Activated CD4-positive, alpha-beta T cell treated with anti-CD3 and anti-CD28 coated beads, Interleukin-2, amount 10 ng/mL, durations not matched to agents 7 days and 5 days (primary cell): ENCODE measurements at regions not wholly inside any gene's neighbourhood (a gene's known extent, or its start where the extent isn't known, plus 50 kb on each side); places are given as distances from the start of the nearest gene placed in this dataset.

ENCODE experiments used
- CTCF ChIA-PET: fragments of 350-600 bp; sonication (Branson Sonifier 250); formaldehyde crosslinking; loops from one replicate; lab custom pipeline; 2021; ENCODE audit warnings: antibody characterized with exemption; lab: Charles Lee
- POLR2A ChIA-PET: fragments of 350-600 bp; sonication (Branson Sonifier 250); formaldehyde crosslinking; loops from one replicate; lab custom pipeline; 2021; ENCODE audit warnings: antibody characterized with exemption; lab: Charles Lee
- DNase-seq: peaks from one replicate; pipeline ENCODE4 v3.0.0-alpha.2; 2020
- H3K27ac Mint-ChIP-seq: one replicate; pipeline ENCODE4 v1.8.0; 2021; ENCODE audit warnings: mild to moderate bottlenecking, moderate library complexity, mixed read lengths
- H3K27me3 Mint-ChIP-seq: one replicate; pipeline ENCODE4 v1.8.0; 2021; ENCODE audit warnings: mixed read lengths
- H3K36me3 Mint-ChIP-seq: one replicate; pipeline ENCODE4 v1.8.0; 2021; ENCODE audit warnings: low read depth, mixed read lengths
- H3K4me1 Mint-ChIP-seq: one replicate; pipeline ENCODE4 v1.8.0; 2021; ENCODE audit warnings: mixed read lengths
- H3K4me3 Mint-ChIP-seq: one replicate; pipeline ENCODE4 v1.8.0; 2021; ENCODE audit warnings: mild to moderate bottlenecking, moderate library complexity, mixed read lengths
- H3K9me3 Mint-ChIP-seq: one replicate; pipeline ENCODE4 v1.8.0; 2021; ENCODE audit warnings: mixed read lengths

- no peaks in the 10 kb centered on the region for H3K9me3 Mint-ChIP-seq
- no peak for DNase-seq
- ChIA-PET CTCF (no interaction called here), POLR2A (no interaction called here)
- H3K36me3 Mint-ChIP-seq, result no peaks in the 10 kb centered on the region
- no peak overlapping the region for H3K4me3 Mint-ChIP-seq
- H3K27me3 Mint-ChIP-seq, result peaks cover 14% of the 10 kb centered on the region
- H3K4me1 Mint-ChIP-seq, result no peaks in the 10 kb centered on the region
- H3K27ac Mint-ChIP-seq, result no peak overlapping the region
Measured at GRCh38 chr10:117905404-117905803, 141.3 kb downstream of the RAB11FIP2 start.

DNA sequence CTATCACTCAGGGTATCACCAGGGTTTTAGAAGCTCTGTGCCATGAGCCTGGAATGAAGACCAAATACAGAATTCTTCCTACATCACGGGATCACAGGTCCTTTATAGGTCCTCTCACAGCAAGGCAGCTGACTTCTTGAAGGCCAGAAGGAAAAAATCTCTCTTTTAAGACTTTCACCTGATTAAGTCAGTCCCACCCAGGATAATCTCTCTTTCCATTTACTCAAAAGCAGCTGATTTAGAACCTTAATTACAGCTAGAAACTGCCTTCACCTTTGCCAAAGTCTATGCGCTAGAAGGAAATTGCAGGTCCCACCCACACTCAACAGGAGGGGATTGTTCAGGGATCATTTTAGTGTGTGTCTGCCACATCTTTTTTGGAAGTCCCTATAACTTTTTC, 135.1 kb downstream of the RAB11FIP2 start:
- ChIA-PET POLR2A (no interaction called here), CTCF (no interaction called here)
- Mint-ChIP-seq H3K4me1 (no peaks in the 10 kb centered on the region), H3K36me3 (no peaks in the 10 kb centered on the region), H3K27ac (no peak overlapping the region), H3K9me3 (no peaks in the 10 kb centered on the region), H3K27me3 (peaks cover 24% of the 10 kb centered on the region), H3K4me3 (no peak overlapping the region)
- DNase-seq, result no peak

DNA sequence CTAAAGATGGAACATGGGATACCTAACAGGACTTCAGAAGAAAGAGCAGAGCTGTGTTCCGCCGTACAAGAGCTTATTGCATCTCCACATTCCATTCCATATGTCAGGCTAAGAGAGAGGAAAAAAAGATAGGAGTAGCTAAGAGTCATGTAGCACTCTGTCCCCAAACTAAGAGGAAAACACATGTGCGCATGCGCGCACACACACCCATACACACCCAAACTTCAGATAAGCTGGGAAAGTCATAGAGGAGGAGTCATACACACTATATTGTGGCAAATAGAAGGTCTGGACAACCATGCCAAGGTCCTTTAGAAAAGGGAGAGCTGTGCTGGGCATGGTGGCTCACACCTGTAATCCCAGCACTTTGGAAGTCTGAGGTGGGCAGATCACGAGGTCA, 132.4 kb downstream of the RAB11FIP2 start:
- no peaks in the 10 kb centered on the region for H3K36me3 Mint-ChIP-seq
- ChIA-PET CTCF (no interaction called here), POLR2A (no interaction called here)
- H3K27me3 Mint-ChIP-seq, result peaks cover 19% of the 10 kb centered on the region
- H3K9me3 Mint-ChIP-seq, result no peaks in the 10 kb centered on the region
- H3K27ac Mint-ChIP-seq, result no peak overlapping the region
- no peak for DNase-seq
- H3K4me3 Mint-ChIP-seq, result no peak overlapping the region
- no peaks in the 10 kb centered on the region for H3K4me1 Mint-ChIP-seq

DNA sequence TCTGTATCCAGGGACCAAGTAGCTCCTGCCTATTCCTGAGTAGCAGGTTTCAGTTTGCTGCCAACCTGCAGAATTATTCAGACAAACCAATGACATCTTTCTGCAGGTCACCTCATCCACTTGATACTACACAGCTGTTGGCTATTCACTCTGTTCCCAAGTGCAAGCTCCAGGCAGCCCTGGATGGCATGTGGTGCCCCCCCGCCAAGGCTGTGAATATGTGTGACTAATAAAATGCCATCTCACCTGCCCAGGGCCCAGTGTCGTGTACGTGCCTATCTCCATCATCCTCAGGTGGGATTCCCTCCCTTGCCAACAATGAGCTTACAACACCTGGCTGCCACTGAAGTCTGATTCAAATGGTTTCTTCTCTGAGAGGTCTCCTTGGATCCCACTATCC, 125.8 kb downstream of the RAB11FIP2 start:
- Mint-ChIP-seq H3K4me1 (no peaks in the 10 kb centered on the region), H3K27me3 (peaks cover 4% of the 10 kb centered on the region), H3K9me3 (no peaks in the 10 kb centered on the region), H3K36me3 (no peaks in the 10 kb centered on the region), H3K27ac (no peak overlapping the region), H3K4me3 (no peak overlapping the region)
- no peak for DNase-seq
- CTCF ChIA-PET, result no interaction called here
- POLR2A ChIA-PET, result no interaction called here

DNA sequence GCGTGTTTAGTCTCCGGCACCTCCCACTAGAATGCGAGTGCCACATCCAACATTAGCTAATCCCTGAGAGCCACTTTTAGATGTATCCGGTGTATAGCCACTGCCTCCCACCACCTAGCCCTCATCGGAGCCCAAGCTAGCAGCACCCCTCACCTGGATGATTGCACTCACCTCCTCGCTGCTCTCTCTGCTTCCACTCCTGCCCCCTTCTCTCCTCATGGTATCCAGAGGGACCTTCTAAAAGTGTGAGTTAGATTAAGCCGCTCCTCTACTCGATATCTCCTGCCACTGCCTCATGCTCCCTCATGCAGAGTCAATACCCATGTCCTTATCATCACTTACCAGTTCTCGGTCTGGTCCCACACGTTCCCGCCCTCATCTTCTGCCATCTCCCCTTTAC, 125.3 kb downstream of the RAB11FIP2 start:
- Mint-ChIP-seq H3K4me3 (no peak overlapping the region), H3K4me1 (no peaks in the 10 kb centered on the region), H3K27ac (no peak overlapping the region), H3K27me3 (peaks cover 1% of the 10 kb centered on the region), H3K9me3 (no peaks in the 10 kb centered on the region), H3K36me3 (no peaks in the 10 kb centered on the region)
- DNase-seq, result no peak
- ChIA-PET POLR2A (no interaction called here), CTCF (no interaction called here)

DNA sequence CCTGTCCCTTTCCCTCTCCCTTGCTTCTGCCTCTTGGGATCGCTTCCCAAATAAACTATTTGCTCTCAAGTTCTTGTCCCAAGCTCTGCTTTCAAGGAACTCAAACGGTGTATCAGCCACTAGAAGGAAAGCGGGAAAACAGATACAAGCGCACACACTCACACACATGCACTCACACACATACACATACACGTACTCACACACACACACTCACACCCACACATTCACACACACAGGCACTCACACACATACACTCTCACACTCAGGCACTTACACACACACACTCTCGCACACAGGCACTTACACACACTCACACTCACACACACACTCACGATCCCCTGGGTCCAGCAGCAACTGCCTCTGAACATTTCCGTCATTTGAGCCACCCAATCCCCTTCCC, 121.9 kb downstream of the RAB11FIP2 start:
- Mint-ChIP-seq H3K4me1 (no peaks in the 10 kb centered on the region), H3K4me3 (no peak overlapping the region), H3K27ac (no peak overlapping the region), H3K36me3 (no peaks in the 10 kb centered on the region), H3K27me3 (no peaks in the 10 kb centered on the region), H3K9me3 (no peaks in the 10 kb centered on the region)
- POLR2A ChIA-PET, result no interaction called here
- CTCF ChIA-PET, result interaction anchor here (0.6 kb wide), 1 partner anchor 37 kb away, joined by 3 read pairs; no protein-coding TSS in a partner anchor
- DNase-seq, result no peak

DNA sequence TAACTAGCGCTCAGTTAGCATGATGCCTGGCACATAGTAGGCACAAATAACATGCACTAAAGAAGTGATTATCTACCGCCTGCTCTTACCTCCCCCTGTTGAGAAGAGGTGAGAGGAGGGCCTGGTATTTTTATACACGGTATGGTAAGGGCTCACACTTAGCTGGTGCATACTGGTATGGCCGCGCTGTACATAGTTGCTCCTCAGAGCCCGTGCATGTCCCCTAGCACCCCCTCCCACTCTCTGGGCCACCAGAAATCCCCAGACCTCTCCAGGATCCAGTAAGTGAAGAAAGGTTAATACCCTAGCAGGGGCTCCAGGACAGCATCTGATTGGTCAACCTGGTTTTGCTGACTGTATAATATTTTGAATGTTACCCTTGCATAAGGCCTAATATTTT, 121.4 kb downstream of the RAB11FIP2 start:
- no peaks in the 10 kb centered on the region for H3K36me3 Mint-ChIP-seq
- H3K4me1 Mint-ChIP-seq, result no peaks in the 10 kb centered on the region
- H3K4me3 Mint-ChIP-seq, result no peak overlapping the region
- ChIA-PET POLR2A (no interaction called here), CTCF (no interaction called here)
- no peaks in the 10 kb centered on the region for H3K27me3 Mint-ChIP-seq
- H3K27ac Mint-ChIP-seq, result no peak overlapping the region
- DNase-seq, result no peak
- no peaks in the 10 kb centered on the region for H3K9me3 Mint-ChIP-seq

GRCh38 chr10:117926491-117926890, 120.2 kb downstream of the RAB11FIP2 start:
- no peaks in the 10 kb centered on the region for H3K9me3 Mint-ChIP-seq
- H3K4me1 Mint-ChIP-seq, result no peaks in the 10 kb centered on the region
- H3K36me3 Mint-ChIP-seq, result no peaks in the 10 kb centered on the region
- no peaks in the 10 kb centered on the region for H3K27me3 Mint-ChIP-seq
- ChIA-PET POLR2A (no interaction called here), CTCF (no interaction called here)
- no peak for DNase-seq
- no peak overlapping the region for H3K4me3 Mint-ChIP-seq
- H3K27ac Mint-ChIP-seq, result no peak overlapping the region

GRCh38 chr10:117927332-117927731, 119.4 kb downstream of the RAB11FIP2 start:
- DNase-seq, result no peak
- Mint-ChIP-seq H3K9me3 (no peaks in the 10 kb centered on the region), H3K27me3 (no peaks in the 10 kb centered on the region), H3K27ac (no peak overlapping the region), H3K36me3 (no peaks in the 10 kb centered on the region), H3K4me1 (no peaks in the 10 kb centered on the region), H3K4me3 (no peak overlapping the region)
- ChIA-PET POLR2A (no interaction called here), CTCF (no interaction called here)

DNA sequence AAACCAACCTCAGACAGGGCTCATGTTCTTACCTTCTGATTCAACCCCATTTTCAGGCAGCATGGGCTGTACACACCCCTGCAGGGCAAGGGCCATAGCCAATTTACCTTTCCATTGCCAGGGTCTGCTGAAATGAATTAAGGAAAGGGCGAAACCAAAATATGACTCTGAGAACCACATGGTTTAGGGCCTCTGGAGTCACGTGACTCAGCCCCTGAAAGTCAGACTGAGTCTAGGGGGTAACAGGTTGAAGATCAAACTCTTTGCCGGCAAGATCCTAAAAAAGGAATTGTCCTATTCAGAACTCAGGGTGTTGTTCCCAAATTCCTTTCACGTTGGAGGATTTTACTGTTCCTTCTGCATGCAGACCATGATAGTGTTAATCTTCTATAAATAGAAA, 118.9 kb downstream of the RAB11FIP2 start:
- Mint-ChIP-seq H3K27ac (no peak overlapping the region), H3K4me1 (no peaks in the 10 kb centered on the region), H3K4me3 (no peak overlapping the region), H3K27me3 (no peaks in the 10 kb centered on the region), H3K9me3 (no peaks in the 10 kb centered on the region), H3K36me3 (no peaks in the 10 kb centered on the region)
- no peak for DNase-seq
- CTCF ChIA-PET, result no interaction called here
- POLR2A ChIA-PET, result no interaction called here

GRCh38 chr10:117928281-117928680, 118.5 kb downstream of the RAB11FIP2 start:
- ChIA-PET CTCF (no interaction called here), POLR2A (no interaction called here)
- no peaks in the 10 kb centered on the region for H3K9me3 Mint-ChIP-seq
- no peak for DNase-seq
- no peaks in the 10 kb centered on the region for H3K4me1 Mint-ChIP-seq
- H3K27me3 Mint-ChIP-seq, result no peaks in the 10 kb centered on the region
- no peaks in the 10 kb centered on the region for H3K36me3 Mint-ChIP-seq
- no peak overlapping the region for H3K27ac Mint-ChIP-seq
- H3K4me3 Mint-ChIP-seq, result no peak overlapping the region

- Mint-ChIP-seq H3K27ac (no peak overlapping the region), H3K9me3 (no peaks in the 10 kb centered on the region)
- CTCF ChIA-PET, result no interaction called here
Measured at GRCh38 chr10:117928741-117929140, 118.0 kb downstream of the RAB11FIP2 start.

GRCh38 chr10:117929327-117930067, 117.2 kb downstream of the RAB11FIP2 start:
- no peak for DNase-seq
- Mint-ChIP-seq H3K9me3 (no peaks in the 10 kb centered on the region), H3K27me3 (no peaks in the 10 kb centered on the region), H3K4me1 (no peaks in the 10 kb centered on the region), H3K27ac (no peak overlapping the region), H3K36me3 (no peaks in the 10 kb centered on the region), H3K4me3 (no peak overlapping the region)
- ChIA-PET CTCF (no interaction called here), POLR2A (no interaction called here)

More at GRCh38 chr10:117928741-117929140, 118.0 kb downstream of the RAB11FIP2 start:
- DNase-seq, result no peak
- POLR2A ChIA-PET, result no interaction called here
- H3K36me3 Mint-ChIP-seq, result no peaks in the 10 kb centered on the region
- H3K4me3 Mint-ChIP-seq, result no peak overlapping the region
- no peaks in the 10 kb centered on the region for H3K4me1 Mint-ChIP-seq
- H3K27me3 Mint-ChIP-seq, result no peaks in the 10 kb centered on the region

- H3K4me3 Mint-ChIP-seq, result no peak overlapping the region
- CTCF ChIA-PET, result no interaction called here
Measured at GRCh38 chr10:117931078-117931477, 115.7 kb downstream of the RAB11FIP2 start.

More at GRCh38 chr10:117931078-117931477, 115.7 kb downstream of the RAB11FIP2 start:
- DNase-seq, result no peak
- no peaks in the 10 kb centered on the region for H3K27me3 Mint-ChIP-seq
- H3K9me3 Mint-ChIP-seq, result no peaks in the 10 kb centered on the region
- no peak overlapping the region for H3K27ac Mint-ChIP-seq
- no peaks in the 10 kb centered on the region for H3K4me1 Mint-ChIP-seq
- POLR2A ChIA-PET, result no interaction called here
- H3K36me3 Mint-ChIP-seq, result no peaks in the 10 kb centered on the region
